Keratinocyte (primary cell): ENCODE measurements at regions not wholly inside any gene's neighbourhood (a gene's known extent, or its start where the extent isn't known, plus 50 kb on each side); places are given as distances from the start of the nearest gene placed in this dataset.

Experiments used
- DNase-seq: peaks from one replicate; pipeline ENCODE4 v3.0.0-alpha.2; 2011; ENCODE audit warnings: low read depth, missing footprints, low spot score
- FAIRE-seq: peaks from 2 replicates; lab custom pipeline; 2011; peaks lifted over from hg19 to GRCh38; lab: Jason Lieb, UNC
- H2AFZ ChIP-seq: 2 replicates; pipeline ENCODE4 v1.6.0; 2012; ENCODE audit warnings: low read length, control low read depth, inconsistent platforms; ENCODE audit not compliant: control insufficient read depth
- H3K27ac ChIP-seq: 2 replicates; pipeline ENCODE4 v1.5.1; 2011; ENCODE audit warnings: low read length; ENCODE audit not compliant: control insufficient read depth, insufficient read depth
- H3K27me3 ChIP-seq: 3 replicates; pipeline ENCODE4 v1.6.0; 2011; ENCODE audit warnings: low read length; ENCODE audit not compliant: control insufficient read depth, insufficient read depth; ENCODE audit errors: extremely low read depth
- H3K36me3 ChIP-seq, 2 experiments: 2 replicates in 1 of 2; 3 replicates in 1 of 2; pipeline ENCODE4 v1.5.1; 2011; ENCODE audit warnings: low read length in 2 of 2, mild to moderate bottlenecking in 1 of 2; ENCODE audit not compliant: control insufficient read depth in 2 of 2, insufficient read depth in 2 of 2; ENCODE audit errors: extremely low read depth in 1 of 2
- H3K4me1 ChIP-seq: 3 replicates; pipeline ENCODE4 v1.5.1; 2011; ENCODE audit warnings: low read length; ENCODE audit not compliant: control insufficient read depth, insufficient read depth; ENCODE audit errors: extremely low read depth
- H3K4me2 ChIP-seq: 3 replicates; pipeline ENCODE4 v1.6.0; 2011; ENCODE audit warnings: low read depth, low read length; ENCODE audit not compliant: control insufficient read depth, insufficient read depth; ENCODE audit errors: extremely low read depth
- H3K4me3 ChIP-seq, 3 experiments: fragments of 200-600 bp in 1 of 3; sonication (generic) in 1 of 3; 2 replicates in 2 of 3; 3 replicates in 1 of 3; pipeline ENCODE4 v1.5.1; 2011 to 2016; ENCODE audit warnings: low read length in 3 of 3, mild to moderate bottlenecking in 3 of 3, control low read depth in 2 of 3, inconsistent platforms in 1 of 3, low read depth in 1 of 3, mixed read lengths in 1 of 3, mixed run types in 1 of 3, moderate library complexity in 1 of 3; ENCODE audit not compliant: control insufficient read depth in 2 of 3, insufficient read depth in 2 of 3; ENCODE audit errors: extremely low read depth in 1 of 3
- H3K79me2 ChIP-seq: 2 replicates; pipeline ENCODE4 v1.6.0; 2012; ENCODE audit warnings: low read length; ENCODE audit not compliant: control insufficient read depth, insufficient read depth
- H3K9ac ChIP-seq: 3 replicates; pipeline ENCODE4 v1.6.0; 2011; ENCODE audit warnings: low read length; ENCODE audit not compliant: control insufficient read depth, insufficient read depth; ENCODE audit errors: extremely low read depth
- H3K9me1 ChIP-seq: 3 replicates; pipeline ENCODE4 v1.6.0; 2011; ENCODE audit warnings: low read length; ENCODE audit not compliant: control insufficient read depth, insufficient read depth; ENCODE audit errors: extremely low read depth
- H3K9me3 ChIP-seq: 2 replicates; pipeline ENCODE4 v1.5.1; 2012; ENCODE audit warnings: low read depth, low read length; ENCODE audit not compliant: control insufficient read depth
- H4K20me1 ChIP-seq: 3 replicates; pipeline ENCODE4 v1.6.0; 2011; ENCODE audit warnings: low read length; ENCODE audit not compliant: control insufficient read depth, insufficient read depth; ENCODE audit errors: extremely low read depth
- EZH2 ChIP-seq: IDR thresholded peaks from one replicate; pipeline ENCODE4 v1.6.1; 2012; ENCODE audit warnings: inconsistent platforms, mild to moderate bottlenecking, low read length, moderate library complexity
- dilution Hi-C: fragments of 300-500 bp; cut with MboI; formaldehyde crosslinking; loops from one replicate; pipeline ENCODE4 v1.7.0; 2020; ENCODE audit warnings: low sequenced_read_pairs; ENCODE audit not compliant: extremely low pct_ligation_motif_present
- TF ChIP-seq, protein P1 (sequence below), 3 experiments: IDR thresholded peaks in 1 of 3; conservative IDR thresholded peaks in 1 of 3; optimal IDR thresholded peaks in 1 of 3; 2 replicates in 2 of 3; 3 replicates in 1 of 3; pipeline versions ENCODE3 to v1.5.1; 2011; ENCODE audit warnings: low read length in 3 of 3, mild to moderate bottlenecking in 3 of 3, moderate library complexity in 2 of 3, control low read depth in 1 of 3, inconsistent platforms in 1 of 3; ENCODE audit not compliant: insufficient read depth in 2 of 3; ENCODE audit errors: extremely low read depth in 1 of 3

DNA sequence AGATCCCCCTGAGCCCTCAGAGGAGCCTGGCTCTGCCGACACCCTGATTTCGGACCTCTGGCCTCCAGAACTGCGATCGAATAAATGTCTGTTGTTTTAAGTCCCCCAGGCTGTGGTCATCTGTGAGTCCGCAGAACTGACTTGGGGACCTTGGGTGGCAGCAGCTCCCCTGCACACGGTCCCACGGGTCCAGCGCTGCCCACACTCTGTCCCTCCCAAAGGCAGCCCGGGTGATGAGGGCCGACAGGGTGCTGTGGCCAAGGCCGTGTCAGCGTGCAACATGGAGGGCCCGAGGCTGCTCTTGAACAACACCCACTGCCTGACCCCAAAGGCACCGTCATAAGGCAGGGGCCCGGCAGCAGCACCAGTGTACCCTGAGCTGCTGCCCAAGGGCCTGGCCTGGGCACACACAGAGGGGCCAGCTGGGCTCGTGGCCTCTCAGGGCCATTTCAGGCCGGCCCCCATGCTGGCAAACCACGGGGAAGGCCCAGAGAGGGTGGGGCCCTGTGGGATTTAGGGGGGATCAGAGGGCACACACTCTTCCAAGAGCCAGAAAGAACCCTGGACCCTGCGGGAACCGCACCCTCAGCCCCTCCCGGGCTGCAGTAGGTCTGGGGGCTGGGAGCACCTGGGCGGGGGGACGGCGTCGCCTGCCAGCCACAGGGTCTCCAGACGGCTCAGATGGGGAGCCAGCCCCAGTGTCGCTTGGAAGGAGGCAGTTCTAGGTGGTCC is 77.1 kb upstream of the PRR5 start:
- dilution Hi-C loops = no loop called here
- H3K4me1 ChIP-seq = no peaks in the 10 kb centered on the region
- no peaks in the 10 kb centered on the region for H3K9me3 ChIP-seq
- DNase-seq = no peak
- no peak overlapping the region for H3K27ac ChIP-seq
- H3K9me1 ChIP-seq = no peaks in the 10 kb centered on the region
- H3K79me2 ChIP-seq = no peaks in the 10 kb centered on the region
- no peak overlapping the region for H2AFZ ChIP-seq
- H3K4me3 ChIP-seq = no peak overlapping the region
- H3K4me2 ChIP-seq = no peak overlapping the region
- FAIRE-seq = no peak
- TF ChIP-seq, protein P1, sequence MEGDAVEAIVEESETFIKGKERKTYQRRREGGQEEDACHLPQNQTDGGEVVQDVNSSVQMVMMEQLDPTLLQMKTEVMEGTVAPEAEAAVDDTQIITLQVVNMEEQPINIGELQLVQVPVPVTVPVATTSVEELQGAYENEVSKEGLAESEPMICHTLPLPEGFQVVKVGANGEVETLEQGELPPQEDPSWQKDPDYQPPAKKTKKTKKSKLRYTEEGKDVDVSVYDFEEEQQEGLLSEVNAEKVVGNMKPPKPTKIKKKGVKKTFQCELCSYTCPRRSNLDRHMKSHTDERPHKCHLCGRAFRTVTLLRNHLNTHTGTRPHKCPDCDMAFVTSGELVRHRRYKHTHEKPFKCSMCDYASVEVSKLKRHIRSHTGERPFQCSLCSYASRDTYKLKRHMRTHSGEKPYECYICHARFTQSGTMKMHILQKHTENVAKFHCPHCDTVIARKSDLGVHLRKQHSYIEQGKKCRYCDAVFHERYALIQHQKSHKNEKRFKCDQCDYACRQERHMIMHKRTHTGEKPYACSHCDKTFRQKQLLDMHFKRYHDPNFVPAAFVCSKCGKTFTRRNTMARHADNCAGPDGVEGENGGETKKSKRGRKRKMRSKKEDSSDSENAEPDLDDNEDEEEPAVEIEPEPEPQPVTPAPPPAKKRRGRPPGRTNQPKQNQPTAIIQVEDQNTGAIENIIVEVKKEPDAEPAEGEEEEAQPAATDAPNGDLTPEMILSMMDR (optimal IDR thresholded peaks at IDR 0.05 in 1 of 3, IDR thresholded peaks at IDR 0.05 in 1 of 3, conservative IDR thresholded peaks at IDR 0.05 in 1 of 3; ENCODE audit: extremely low read depth in 1 of 3, insufficient read depth in 2 of 3, low read length in 3 of 3) = no peak
- no peak for TF ChIP-seq EZH2
- H3K9ac ChIP-seq = no peak overlapping the region
- peaks cover 30% of the 10 kb centered on the region for H3K27me3 ChIP-seq
- H4K20me1 ChIP-seq = peaks cover 5% of the 10 kb centered on the region
- H3K36me3 ChIP-seq = no peaks in the 10 kb centered on the region

DNA sequence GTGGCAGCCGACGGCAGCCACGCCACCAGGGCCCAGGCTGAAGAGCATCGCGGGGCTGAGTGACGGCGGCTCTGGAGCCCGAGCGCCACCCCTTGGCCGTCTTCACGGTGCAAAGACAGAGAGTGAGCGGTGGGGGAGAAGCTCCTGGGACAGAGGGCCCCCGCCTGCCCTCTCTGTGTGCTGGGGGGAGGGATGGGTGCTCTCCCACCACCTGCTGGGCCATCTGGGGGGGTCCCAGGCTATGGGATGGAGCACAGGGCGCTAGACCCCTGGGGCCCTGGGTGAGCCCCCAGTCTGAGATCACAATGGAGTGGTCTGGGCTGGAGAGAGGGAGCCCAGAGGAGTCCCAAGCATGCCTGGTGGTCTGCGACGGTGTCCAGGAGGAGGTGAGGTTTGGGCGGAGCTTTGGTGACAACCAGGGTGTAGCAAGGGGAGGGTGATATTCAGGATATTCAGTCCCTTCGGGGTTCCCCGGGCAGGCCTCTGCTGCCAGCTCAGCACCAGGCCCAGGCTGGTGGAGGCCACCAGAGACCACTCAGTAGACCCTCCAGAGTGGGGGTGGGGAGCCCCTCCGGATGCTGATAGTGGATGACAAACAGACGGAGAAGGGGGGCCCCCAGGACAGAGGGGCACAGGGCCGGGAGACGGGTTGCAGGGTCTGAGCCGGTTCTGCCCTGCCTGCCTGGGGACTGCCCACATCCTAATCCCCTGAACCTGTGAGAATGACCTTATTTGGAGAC is 78.1 kb upstream of the PRR5 start:
- Histone ChIP-seq H3K9ac (no peak overlapping the region), H3K4me3 (no peak overlapping the region), H3K9me1 (no peaks in the 10 kb centered on the region), H3K9me3 (no peaks in the 10 kb centered on the region), H2AFZ (no peak overlapping the region), H3K79me2 (no peaks in the 10 kb centered on the region), H3K4me2 (no peak overlapping the region), H4K20me1 (peaks cover 5% of the 10 kb centered on the region), H3K27me3 (peaks cover 32% of the 10 kb centered on the region), H3K4me1 (no peaks in the 10 kb centered on the region), H3K36me3 (no peaks in the 10 kb centered on the region), H3K27ac (no peak overlapping the region)
- no peak for FAIRE-seq
- no peak for DNase-seq
- dilution Hi-C loops = no loop called here
- no peak for TF ChIP-seq EZH2
- TF ChIP-seq, protein P1 (optimal IDR thresholded peaks at IDR 0.05 in 1 of 3, IDR thresholded peaks at IDR 0.05 in 1 of 3, conservative IDR thresholded peaks at IDR 0.05 in 1 of 3; ENCODE audit: extremely low read depth in 1 of 3, insufficient read depth in 2 of 3, low read length in 3 of 3) = peak; percentile 18 to 91 (median 73)
